Trophoblast cell (in vitro differentiated cells and primary cell): ENCODE measurements at regions not wholly inside any gene's neighbourhood (a gene's known extent, or its start where the extent isn't known, plus 50 kb on each side); places are given as distances from the start of the nearest gene placed in this dataset.

Experiments used
- DNase-seq, 2 donors: peaks; one replicate each; pipeline ENCODE4 v3.0.0-alpha.2; 2016
- H2AFZ ChIP-seq: 2 replicates; pipeline ENCODE4 v1.6.1; 2013; ENCODE audit warnings: low read length, moderate library complexity, mild to moderate bottlenecking; ENCODE audit not compliant: insufficient read depth, poor library complexity
- H2AK5ac ChIP-seq: 2 replicates; pipeline ENCODE4 v1.6.1; 2013; ENCODE audit warnings: mild to moderate bottlenecking, low read length
- H2BK120ac ChIP-seq: 2 replicates; pipeline ENCODE4 v1.6.1; 2013; ENCODE audit warnings: low read length, mild to moderate bottlenecking, moderate library complexity; ENCODE audit not compliant: insufficient read depth, poor library complexity
- H2BK12ac ChIP-seq: 2 replicates; pipeline ENCODE4 v1.6.1; 2013; ENCODE audit warnings: mild to moderate bottlenecking, low read length, moderate library complexity
- H2BK5ac ChIP-seq: 2 replicates; pipeline ENCODE4 v1.6.1; 2013; ENCODE audit warnings: low read length, low read depth, moderate library complexity, mild to moderate bottlenecking; ENCODE audit not compliant: poor library complexity
- H3K14ac ChIP-seq: 2 replicates; pipeline ENCODE4 v1.6.1; 2013; ENCODE audit warnings: mild to moderate bottlenecking, low read length
- H3K18ac ChIP-seq: 2 replicates; pipeline ENCODE4 v1.6.1; 2013; ENCODE audit warnings: mild to moderate bottlenecking, low read length
- H3K23ac ChIP-seq: 2 replicates; pipeline ENCODE4 v1.6.1; 2013; ENCODE audit warnings: low read length
- H3K27ac ChIP-seq: 2 replicates; pipeline ENCODE4 v1.5.1; 2013; ENCODE audit warnings: low read depth, mild to moderate bottlenecking, inconsistent platforms, low read length, moderate library complexity
- H3K27me3 ChIP-seq: 2 replicates; pipeline ENCODE4 v1.6.1; 2013; ENCODE audit warnings: inconsistent platforms, mild to moderate bottlenecking, low read length, moderate library complexity; ENCODE audit not compliant: insufficient read depth
- H3K36me3 ChIP-seq, 2 experiments: 1 replicate in 1 of 2; 2 replicates in 1 of 2; pipeline ENCODE4 v1.6.1; 2013; ENCODE audit warnings: low read length in 2 of 2, mild to moderate bottlenecking in 2 of 2, moderate library complexity in 1 of 2; ENCODE audit not compliant: insufficient read depth in 2 of 2, control insufficient read depth in 1 of 2
- H3K4ac ChIP-seq: 2 replicates; pipeline ENCODE4 v1.6.1; 2013; ENCODE audit warnings: low read depth, mild to moderate bottlenecking, low read length, moderate library complexity
- H3K4me1 ChIP-seq, 2 experiments: 1 replicate in 1 of 2; 2 replicates in 1 of 2; pipeline ENCODE4 v1.6.1; 2013; ENCODE audit warnings: low read length in 2 of 2, mild to moderate bottlenecking in 2 of 2, moderate library complexity in 1 of 2; ENCODE audit not compliant: insufficient read depth in 2 of 2, control insufficient read depth in 1 of 2
- H3K4me2 ChIP-seq: 2 replicates; pipeline ENCODE4 v1.6.1; 2013; ENCODE audit warnings: inconsistent platforms, mild to moderate bottlenecking, low read length, moderate library complexity
- H3K4me3 ChIP-seq: 2 replicates; pipeline ENCODE4 v1.5.1; 2013; ENCODE audit warnings: mild to moderate bottlenecking, low read depth, low read length, inconsistent platforms
- H3K79me1 ChIP-seq: one replicate; pipeline ENCODE4 v1.6.1; 2013; ENCODE audit warnings: low read length
- H3K79me2 ChIP-seq: 2 replicates; pipeline ENCODE4 v1.6.1; 2013; ENCODE audit warnings: low read length, mild to moderate bottlenecking; ENCODE audit not compliant: control insufficient read depth, insufficient read depth, poor library complexity
- H3K9ac ChIP-seq: 2 replicates; pipeline ENCODE4 v1.6.1; 2013; ENCODE audit warnings: mild to moderate bottlenecking, low read length
- H3K9me3 ChIP-seq: 2 replicates; pipeline ENCODE4 v1.6.1; 2013; ENCODE audit warnings: low read depth, mild to moderate bottlenecking, control low read depth, inconsistent platforms, low read length; ENCODE audit not compliant: insufficient read depth
- H4K12ac ChIP-seq: 2 replicates; pipeline ENCODE4 v1.6.1; 2013; ENCODE audit warnings: low read depth, mild to moderate bottlenecking, low read length, moderate library complexity
- H4K8ac ChIP-seq: 2 replicates; pipeline ENCODE4 v1.6.1; 2013; ENCODE audit warnings: low read depth, mild to moderate bottlenecking, low read length, moderate library complexity
- H4K91ac ChIP-seq: one replicate; pipeline ENCODE4 v1.6.1; 2013; ENCODE audit warnings: low read depth, mild to moderate bottlenecking, low read length, moderate library complexity
- WGBS: extraction: QIAGEN DNeasy Blood & Tissue Kit; methylation state at CpG from one replicate; pipeline ENCODE4 v1.1.7; 2013; ENCODE audit warnings: missing lambda C conversion rate; ENCODE audit not compliant: insufficient read length, insufficient coverage; ENCODE audit errors: extremely low coverage; 5-methylcytosine and 5-hydroxymethylcytosine counted together

- no peak overlapping the region for H3K14ac ChIP-seq
- H2AFZ ChIP-seq, result no peak overlapping the region
- H3K27ac ChIP-seq, result no peak overlapping the region
- no peak overlapping the region for H2BK120ac ChIP-seq
- no CpG with 5 or more reads among the region's 2 CpGs for WGBS
- no peak overlapping the region for H3K4me2 ChIP-seq
- no peaks in the 10 kb centered on the region for H3K27me3 ChIP-seq
- H2AK5ac ChIP-seq, result no peak overlapping the region
- H2BK12ac ChIP-seq, result no peak overlapping the region
- no peak overlapping the region for H3K9ac ChIP-seq
- no peaks in the 10 kb centered on the region for H3K79me1 ChIP-seq
- H3K4ac ChIP-seq, result no peak overlapping the region
- no peaks in the 10 kb centered on the region for H3K79me2 ChIP-seq
- H2BK5ac ChIP-seq, result no peak overlapping the region
- H4K8ac ChIP-seq, result no peak overlapping the region
- H4K91ac ChIP-seq, result no peak overlapping the region
- no peaks in the 10 kb centered on the region for H3K9me3 ChIP-seq
- H3K4me3 ChIP-seq, result no peak overlapping the region
- no peaks in the 10 kb centered on the region for H3K36me3 ChIP-seq
- DNase-seq, result no peak
- H3K23ac ChIP-seq, result no peak overlapping the region
- H3K18ac ChIP-seq, result no peak overlapping the region
- H4K12ac ChIP-seq, result no peak overlapping the region
- no peaks in the 10 kb centered on the region for H3K4me1 ChIP-seq
These were observed 457.2 kb downstream of the KIF16B start for GRCh38 chr20:16115911-16116552.

DNA sequence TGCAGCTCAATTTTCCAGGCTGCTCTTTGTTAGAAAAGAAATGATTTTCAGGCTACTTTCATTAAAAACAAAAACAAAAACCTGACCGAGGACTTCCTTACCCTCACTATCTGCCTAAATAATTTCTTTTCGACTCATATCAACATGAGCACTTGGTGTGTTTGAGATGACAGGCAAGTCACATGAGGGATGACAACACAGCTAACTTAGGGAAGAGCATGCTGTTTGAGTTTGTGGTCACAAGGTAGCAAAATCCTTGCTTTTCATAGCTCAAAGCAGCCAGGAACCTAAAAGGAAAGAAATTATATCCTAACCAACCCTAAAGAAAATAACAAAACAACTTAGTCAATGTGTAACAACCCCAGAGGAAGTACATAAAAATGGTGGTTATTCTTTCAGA lies 459.5 kb downstream of the KIF16B start:
- Histone ChIP-seq H2BK12ac (no peak overlapping the region), H3K27ac (no peak overlapping the region), H3K9ac (no peak overlapping the region), H2AFZ (no peak overlapping the region), H2BK120ac (no peak overlapping the region), H4K91ac (no peak overlapping the region), H3K4me3 (no peak overlapping the region), H3K36me3 (no peaks in the 10 kb centered on the region), H3K79me1 (no peaks in the 10 kb centered on the region), H3K79me2 (no peaks in the 10 kb centered on the region), H3K27me3 (no peaks in the 10 kb centered on the region), H3K18ac (no peak overlapping the region), H4K12ac (no peak overlapping the region), H3K14ac (no peak overlapping the region), H3K4ac (no peak overlapping the region), H4K8ac (no peak overlapping the region), H2AK5ac (no peak overlapping the region), H3K9me3 (no peaks in the 10 kb centered on the region), H3K4me1 (no peaks in the 10 kb centered on the region), H2BK5ac (no peak overlapping the region), H3K4me2 (no peak overlapping the region), H3K23ac (no peak overlapping the region)
- DNase-seq, result no peak
- WGBS, result no CpG with 5 or more reads among the region's 2 CpGs

GRCh38 chr20:16111852-16112412 lies 461.3 kb downstream of the KIF16B start:
- H4K91ac ChIP-seq, result no peak overlapping the region
- no peak overlapping the region for H3K14ac ChIP-seq
- no peak overlapping the region for H4K8ac ChIP-seq
- H2BK12ac ChIP-seq, result no peak overlapping the region
- H4K12ac ChIP-seq, result no peak overlapping the region
- no peak overlapping the region for H3K23ac ChIP-seq
- H3K9ac ChIP-seq, result no peak overlapping the region
- no peak overlapping the region for H2BK120ac ChIP-seq
- H2BK5ac ChIP-seq, result no peak overlapping the region
- no peak overlapping the region for H3K27ac ChIP-seq
- H3K4me1 ChIP-seq, result no peaks in the 10 kb centered on the region
- no peak for DNase-seq
- no peak overlapping the region for H2AFZ ChIP-seq
- H3K4me2 ChIP-seq, result no peak overlapping the region
- H3K4me3 ChIP-seq, result no peak overlapping the region
- no peaks in the 10 kb centered on the region for H3K79me1 ChIP-seq
- no peaks in the 10 kb centered on the region for H3K27me3 ChIP-seq
- no CpG with 5 or more reads among the region's 6 CpGs for WGBS
- no peaks in the 10 kb centered on the region for H3K9me3 ChIP-seq
- no peaks in the 10 kb centered on the region for H3K36me3 ChIP-seq
- no peaks in the 10 kb centered on the region for H3K79me2 ChIP-seq
- H3K4ac ChIP-seq, result no peak overlapping the region
- H2AK5ac ChIP-seq, result no peak overlapping the region
- H3K18ac ChIP-seq, result no peak overlapping the region

GRCh38 chr20:16111172-16111832 lies 461.9 kb downstream of the KIF16B start:
- Histone ChIP-seq H2AFZ (no peak overlapping the region), H4K91ac (no peak overlapping the region), H3K79me1 (no peaks in the 10 kb centered on the region), H4K12ac (no peak overlapping the region), H3K4me3 (no peak overlapping the region), H3K23ac (no peak overlapping the region), H3K27ac (no peak overlapping the region), H3K4me1 (no peaks in the 10 kb centered on the region), H3K9me3 (no peaks in the 10 kb centered on the region), H3K18ac (no peak overlapping the region), H3K79me2 (no peaks in the 10 kb centered on the region), H3K36me3 (no peaks in the 10 kb centered on the region), H3K14ac (no peak overlapping the region), H2BK120ac (no peak overlapping the region), H2BK5ac (no peak overlapping the region), H3K4me2 (no peak overlapping the region), H3K27me3 (no peaks in the 10 kb centered on the region), H2BK12ac (no peak overlapping the region), H3K4ac (no peak overlapping the region), H4K8ac (no peak overlapping the region), H3K9ac (no peak overlapping the region), H2AK5ac (no peak overlapping the region)
- no peak for DNase-seq
- WGBS, result no CpG with 5 or more reads among the region's 5 CpGs
